CD14-positive monocyte (primary cell): ENCODE measurements at regions not wholly inside any gene's neighbourhood (a gene's known extent, or its start where the extent isn't known, plus 50 kb on each side); places are given as distances from the start of the nearest gene placed in this dataset.

Experiments
- DNase-seq, 3 donors: peaks; one replicate each; pipeline ENCODE4 v3.0.0-alpha.2; 2011 to 2022
- H2AFZ ChIP-seq: 2 replicates; pipeline ENCODE4 v1.6.0; 2012; ENCODE audit warnings: mild to moderate bottlenecking, low read depth, low read length, inconsistent platforms; ENCODE audit not compliant: insufficient read depth, poor library complexity, severe bottlenecking
- H3K27ac ChIP-seq, 2 donors: 1 replicate in 1 of 2; 2 replicates in 1 of 2; pipeline ENCODE4 v1.5.1; 2012 to 2013; ENCODE audit warnings: low read length in 2 of 2, control low read depth in 1 of 2, inconsistent platforms in 1 of 2, low read depth in 1 of 2, mild to moderate bottlenecking in 1 of 2
- H3K27me3 ChIP-seq, 2 donors: one replicate each; pipeline versions ENCODE4 v1.6.0 to v1.6.1; 2011 to 2013; ENCODE audit warnings: low read length in 2 of 2; ENCODE audit not compliant: control insufficient read depth in 2 of 2, insufficient read depth in 2 of 2
- H3K36me3 ChIP-seq, 2 donors: replicated peaks in 1 of 2; 1 replicate in 1 of 2; 2 replicates in 1 of 2; pipeline versions ENCODE4 v1.5.1 to v1.6.1; 2012 to 2013; ENCODE audit warnings: low read length in 2 of 2, control low read depth in 1 of 2, inconsistent platforms in 1 of 2, mild to moderate bottlenecking in 1 of 2; ENCODE audit not compliant: insufficient read depth in 2 of 2, control insufficient read depth in 1 of 2
- H3K4me1 ChIP-seq, 2 donors: 1 replicate in 1 of 2; 2 replicates in 1 of 2; pipeline versions ENCODE4 v1.5.1 to v1.6.1; 2012 to 2013; ENCODE audit warnings: low read length in 2 of 2, control low read depth in 1 of 2, inconsistent platforms in 1 of 2, mild to moderate bottlenecking in 1 of 2, moderate library complexity in 1 of 2; ENCODE audit not compliant: insufficient read depth in 2 of 2, control insufficient read depth in 1 of 2
- H3K4me2 ChIP-seq: replicated peaks from 2 replicates; pipeline ENCODE3; 2012; ENCODE audit warnings: low read length, moderate library complexity, mild to moderate bottlenecking; ENCODE audit not compliant: poor library complexity, severe bottlenecking; ENCODE audit errors: extremely low read depth
- H3K4me3 ChIP-seq, 3 experiments: fragments of 200-600 bp in 1 of 3; sonication (generic) in 1 of 3; replicated peaks in 1 of 3; 1 replicate in 2 of 3; 2 replicates in 1 of 3; pipeline ENCODE4 v1.5.1; 2011 to 2013; ENCODE audit warnings: low read length in 3 of 3, mild to moderate bottlenecking in 3 of 3, control low read depth in 2 of 3, low read depth in 2 of 3, inconsistent platforms in 1 of 3, moderate library complexity in 1 of 3
- H3K79me2 ChIP-seq: 2 replicates; pipeline ENCODE4 v1.6.0; 2012; ENCODE audit warnings: mild to moderate bottlenecking, control low read depth, inconsistent platforms, low read length, moderate library complexity; ENCODE audit not compliant: insufficient read depth
- H3K9ac ChIP-seq: 2 replicates; pipeline ENCODE4 v1.6.0; 2017; ENCODE audit warnings: low read length, mild to moderate bottlenecking; ENCODE audit not compliant: insufficient read depth, poor library complexity, severe bottlenecking
- H3K9me3 ChIP-seq, 2 donors: replicated peaks in 1 of 2; 1 replicate in 1 of 2; 2 replicates in 1 of 2; pipeline versions ENCODE4 v1.5.1 to v1.6.1; 2012 to 2013; ENCODE audit warnings: low read length in 2 of 2, control low read depth in 1 of 2; ENCODE audit not compliant: control insufficient read depth in 1 of 2, insufficient read depth in 1 of 2
- H4K20me1 ChIP-seq: 2 replicates; pipeline ENCODE4 v1.6.0; 2012; ENCODE audit warnings: mild to moderate bottlenecking, low read length, control low read depth, moderate library complexity; ENCODE audit not compliant: insufficient read depth
- H3K27ac Mint-ChIP-seq, 7 donors: one replicate each; pipeline ENCODE4 v1.8.0; 2020; ENCODE audit warnings: mild to moderate bottlenecking in 7 of 7, mixed read lengths in 7 of 7, moderate library complexity in 6 of 7, inconsistent platforms in 2 of 7
- H3K27me3 Mint-ChIP-seq, 3 donors: one replicate each; pipeline ENCODE4 v1.8.0; 2021 to 2022; ENCODE audit warnings: low read depth in 3 of 3, mild to moderate bottlenecking in 3 of 3, mixed read lengths in 3 of 3, moderate library complexity in 3 of 3, inconsistent platforms in 1 of 3
- H3K36me3 Mint-ChIP-seq, 2 donors: one replicate each; pipeline ENCODE4 v1.8.0; 2020; ENCODE audit warnings: mixed read lengths in 2 of 2, inconsistent platforms in 1 of 2, mild to moderate bottlenecking in 1 of 2
- H3K4me1 Mint-ChIP-seq: one replicate; pipeline ENCODE4 v1.8.0; 2020; ENCODE audit warnings: mild to moderate bottlenecking, mixed read lengths
- H3K4me3 Mint-ChIP-seq, 2 donors: one replicate each; pipeline ENCODE4 v1.8.0; 2020; ENCODE audit warnings: mild to moderate bottlenecking in 2 of 2, mixed read lengths in 2 of 2, moderate library complexity in 1 of 2
- H3K9me3 Mint-ChIP-seq, 7 donors: one replicate each; pipeline ENCODE4 v1.8.0; 2020 to 2022; ENCODE audit warnings: mixed read lengths in 7 of 7, mild to moderate bottlenecking in 6 of 7, moderate library complexity in 6 of 7, inconsistent platforms in 2 of 7
- WGBS: methylation state at CpG from one replicate; pipeline ENCODE4 v1.1.5; 2013; ENCODE audit warnings: missing lambda C conversion rate; ENCODE audit not compliant: insufficient coverage; 5-methylcytosine and 5-hydroxymethylcytosine counted together
- intact Hi-C, 2 donors: fragments of 100-400 bp; cut with micrococcal nuclease; formaldehyde crosslinking; loops; one replicate each; pipeline versions ENCODE4 v1.15.0 to v1.15.1; 2023
- TF ChIP-seq, protein P1 (sequence below): fragments of 200-600 bp; IDR thresholded peaks from one replicate; pipeline ENCODE4 v1.8.0; 2022; ENCODE audit warnings: antibody characterized with exemption, mild to moderate bottlenecking

DNA sequence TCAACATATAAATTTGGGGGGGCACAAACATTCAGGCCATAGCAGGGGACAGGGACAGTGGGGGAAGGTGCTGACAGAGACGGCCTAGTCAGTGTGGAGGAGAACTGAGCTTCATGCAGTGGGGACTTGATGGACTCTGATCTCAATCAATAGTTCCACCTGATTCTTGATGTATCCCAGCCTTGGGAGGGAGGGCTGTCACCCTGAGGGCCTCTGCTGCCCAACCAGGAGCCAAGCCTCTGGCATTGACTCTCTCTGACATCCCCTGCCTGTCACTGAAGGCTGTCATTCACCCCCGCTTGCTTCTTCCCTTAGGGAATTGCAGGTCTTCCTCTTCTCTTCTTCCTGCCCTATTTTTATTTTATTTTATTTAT, 180.6 kb upstream of the TAB2 start:
- TF ChIP-seq, protein P1, sequence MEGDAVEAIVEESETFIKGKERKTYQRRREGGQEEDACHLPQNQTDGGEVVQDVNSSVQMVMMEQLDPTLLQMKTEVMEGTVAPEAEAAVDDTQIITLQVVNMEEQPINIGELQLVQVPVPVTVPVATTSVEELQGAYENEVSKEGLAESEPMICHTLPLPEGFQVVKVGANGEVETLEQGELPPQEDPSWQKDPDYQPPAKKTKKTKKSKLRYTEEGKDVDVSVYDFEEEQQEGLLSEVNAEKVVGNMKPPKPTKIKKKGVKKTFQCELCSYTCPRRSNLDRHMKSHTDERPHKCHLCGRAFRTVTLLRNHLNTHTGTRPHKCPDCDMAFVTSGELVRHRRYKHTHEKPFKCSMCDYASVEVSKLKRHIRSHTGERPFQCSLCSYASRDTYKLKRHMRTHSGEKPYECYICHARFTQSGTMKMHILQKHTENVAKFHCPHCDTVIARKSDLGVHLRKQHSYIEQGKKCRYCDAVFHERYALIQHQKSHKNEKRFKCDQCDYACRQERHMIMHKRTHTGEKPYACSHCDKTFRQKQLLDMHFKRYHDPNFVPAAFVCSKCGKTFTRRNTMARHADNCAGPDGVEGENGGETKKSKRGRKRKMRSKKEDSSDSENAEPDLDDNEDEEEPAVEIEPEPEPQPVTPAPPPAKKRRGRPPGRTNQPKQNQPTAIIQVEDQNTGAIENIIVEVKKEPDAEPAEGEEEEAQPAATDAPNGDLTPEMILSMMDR: no peak
- Histone ChIP-seq H3K27ac (no peak overlapping the region), H3K9ac (no peak overlapping the region), H3K4me2 (no peak overlapping the region), H3K4me3 (no peak overlapping the region), H3K27me3 (no peaks in the 10 kb centered on the region), H3K79me2 (no peaks in the 10 kb centered on the region), H3K4me1 (peaks cover 10 to 11% of the 10 kb centered on the region in 2 donors), H3K36me3 (no peaks in the 10 kb centered on the region), H3K9me3 (no peaks in the 10 kb centered on the region), H2AFZ (no peak overlapping the region), H4K20me1 (no peaks in the 10 kb centered on the region)
- peaks cover 0 to 2% (median 0%) of the 10 kb centered on the region in 7 donors for H3K9me3 Mint-ChIP-seq
- no peak overlapping the region for H3K4me3 Mint-ChIP-seq
- no peaks in the 10 kb centered on the region for H3K36me3 Mint-ChIP-seq
- WGBS: no CpG with 5 or more reads among the region's 2 CpGs
- H3K27ac Mint-ChIP-seq: no peak overlapping the region
- no peak for DNase-seq
- peaks cover 18% of the 10 kb centered on the region for H3K4me1 Mint-ChIP-seq
- intact Hi-C loops: no loop called here
- H3K27me3 Mint-ChIP-seq: peaks cover 0 to 3% (median 2%) of the 10 kb centered on the region in 3 donors

DNA sequence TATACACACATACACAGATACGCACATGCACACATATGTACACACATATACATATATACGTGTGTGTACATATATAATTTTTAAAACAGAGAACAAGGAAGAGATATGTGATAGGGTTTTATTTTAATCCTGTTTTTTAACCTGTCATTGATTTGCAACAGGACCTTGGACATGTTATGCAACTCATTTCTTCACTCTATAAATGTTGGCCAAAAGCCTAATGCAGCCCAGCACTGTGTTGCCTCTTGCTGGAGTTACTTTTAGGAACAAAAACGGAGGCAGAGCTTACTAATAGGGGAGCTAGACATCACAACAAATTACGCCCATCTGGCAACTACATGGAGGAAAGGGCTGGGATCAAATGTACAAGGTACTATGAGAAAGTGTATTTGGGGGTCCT, 179.9 kb upstream of the TAB2 start:
- H3K4me1 Mint-ChIP-seq: peaks cover 18% of the 10 kb centered on the region
- H3K36me3 Mint-ChIP-seq: no peaks in the 10 kb centered on the region
- Histone ChIP-seq H3K79me2 (no peaks in the 10 kb centered on the region), H3K9me3 (no peaks in the 10 kb centered on the region), H2AFZ (no peak overlapping the region), H4K20me1 (no peaks in the 10 kb centered on the region), H3K4me3 (no peak overlapping the region), H3K4me2 (no peak overlapping the region), H3K9ac (no peak overlapping the region), H3K4me1 (peaks cover 10 to 11% of the 10 kb centered on the region in 2 donors), H3K27ac (no peak overlapping the region), H3K36me3 (no peaks in the 10 kb centered on the region), H3K27me3 (no peaks in the 10 kb centered on the region)
- intact Hi-C loops: no loop called here
- TF ChIP-seq, protein P1: no peak
- DNase-seq: no peak
- peaks cover 0 to 2% (median 0%) of the 10 kb centered on the region in 7 donors for H3K9me3 Mint-ChIP-seq
- peaks cover 0 to 3% (median 0%) of the 10 kb centered on the region in 3 donors for H3K27me3 Mint-ChIP-seq
- H3K4me3 Mint-ChIP-seq: no peak overlapping the region
- peak overlapping the region in 2 of 7 donors; percentile 16 to 24 for H3K27ac Mint-ChIP-seq
- 83% methylated on average over 1 of the region's 4 CpGs for WGBS
